Erythroblast (primary cell): ENCODE measurements at regions not wholly inside any gene's neighbourhood (a gene's known extent, or its start where the extent isn't known, plus 50 kb on each side); places are given as distances from the start of the nearest gene placed in this dataset.

Source experiments
- GATA1 ChIP-seq: IDR thresholded peaks from 2 replicates; pipeline ENCODE4 v1.6.1; 2011; ENCODE audit warnings: low read depth, mild to moderate bottlenecking, control low read depth, low read length, moderate library complexity
- POLR2A ChIP-seq: IDR thresholded peaks from 2 replicates; pipeline ENCODE4 v1.6.1; 2011; ENCODE audit warnings: mild to moderate bottlenecking, low read length

GRCh38 chr7:12949060-12949931 lies 261.9 kb downstream of the ARL4A start:
- no peak for TF ChIP-seq POLR2A
- no peak for TF ChIP-seq GATA1
